Gastroesophageal sphincter (tissue), 3 donors: ENCODE measurements at regions not wholly inside any gene's neighbourhood (a gene's known extent, or its start where the extent isn't known, plus 50 kb on each side); places are given as distances from the start of the nearest gene placed in this dataset.

Experiments
- POLR2A ChIP-seq, 2 donors: fragments of 450-650 bp; IDR thresholded peaks; one replicate each; pipeline ENCODE4 v1.6.1; 2017; ENCODE audit warnings: antibody characterized with exemption in 2 of 2, mild to moderate bottlenecking in 2 of 2, moderate library complexity in 1 of 2
- POLR2AphosphoS5 ChIP-seq: sonication (generic); formaldehyde crosslinking; IDR thresholded peaks from one replicate; pipeline ENCODE4 v1.6.1; 2017; ENCODE audit warnings: antibody characterized with exemption
- TF ChIP-seq, protein P1 (sequence below), 4 experiments: fragments of 200-600 bp in 2 of 4; fragments of 450-650 bp in 2 of 4; sonication (generic) in 1 of 4; IDR thresholded peaks; one replicate each; pipeline ENCODE4 v1.5.1; 2017 to 2019; ENCODE audit warnings: antibody characterized with exemption in 4 of 4, mild to moderate bottlenecking in 2 of 4, moderate library complexity in 2 of 4

DNA sequence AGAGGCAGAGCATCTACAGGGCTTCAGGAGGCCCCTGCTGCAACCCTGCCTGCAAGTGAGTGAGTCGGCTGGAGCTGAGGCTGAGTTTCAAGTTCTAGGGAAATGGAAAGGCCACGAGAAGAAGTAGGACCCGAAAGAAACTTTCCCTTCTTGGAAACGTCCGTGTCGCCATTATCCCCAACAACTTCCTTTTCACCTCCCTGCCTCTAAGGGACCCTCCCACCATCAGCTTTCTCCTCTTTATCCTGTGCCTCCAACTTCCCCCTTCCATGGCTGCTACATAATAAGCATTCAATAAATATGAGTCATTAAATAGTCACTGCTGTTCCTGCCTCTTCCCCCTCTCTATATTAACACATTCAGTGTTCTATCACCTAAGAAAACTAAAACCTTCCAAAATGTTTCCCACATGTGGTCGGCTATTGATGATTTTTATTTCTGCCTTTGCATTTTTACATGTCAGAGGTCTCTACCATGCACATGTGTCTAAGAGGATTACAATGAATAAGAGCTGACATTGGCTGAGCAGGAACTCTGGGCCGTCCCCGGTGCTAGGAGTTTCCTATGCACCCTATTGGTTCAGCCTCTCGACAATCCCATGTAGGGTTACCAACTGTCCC lies 115.9 kb upstream of the TNRC6C start:
- TF ChIP-seq, protein P1, sequence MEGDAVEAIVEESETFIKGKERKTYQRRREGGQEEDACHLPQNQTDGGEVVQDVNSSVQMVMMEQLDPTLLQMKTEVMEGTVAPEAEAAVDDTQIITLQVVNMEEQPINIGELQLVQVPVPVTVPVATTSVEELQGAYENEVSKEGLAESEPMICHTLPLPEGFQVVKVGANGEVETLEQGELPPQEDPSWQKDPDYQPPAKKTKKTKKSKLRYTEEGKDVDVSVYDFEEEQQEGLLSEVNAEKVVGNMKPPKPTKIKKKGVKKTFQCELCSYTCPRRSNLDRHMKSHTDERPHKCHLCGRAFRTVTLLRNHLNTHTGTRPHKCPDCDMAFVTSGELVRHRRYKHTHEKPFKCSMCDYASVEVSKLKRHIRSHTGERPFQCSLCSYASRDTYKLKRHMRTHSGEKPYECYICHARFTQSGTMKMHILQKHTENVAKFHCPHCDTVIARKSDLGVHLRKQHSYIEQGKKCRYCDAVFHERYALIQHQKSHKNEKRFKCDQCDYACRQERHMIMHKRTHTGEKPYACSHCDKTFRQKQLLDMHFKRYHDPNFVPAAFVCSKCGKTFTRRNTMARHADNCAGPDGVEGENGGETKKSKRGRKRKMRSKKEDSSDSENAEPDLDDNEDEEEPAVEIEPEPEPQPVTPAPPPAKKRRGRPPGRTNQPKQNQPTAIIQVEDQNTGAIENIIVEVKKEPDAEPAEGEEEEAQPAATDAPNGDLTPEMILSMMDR (IDR thresholded peaks at IDR 0.05) = no peak
- no peak for TF ChIP-seq POLR2AphosphoS5
- TF ChIP-seq POLR2A (IDR thresholded peaks at IDR 0.05) = no peak
